KMS-11 (cell line): ENCODE measurements at regions not wholly inside any gene's neighbourhood (a gene's known extent, or its start where the extent isn't known, plus 50 kb on each side); places are given as distances from the start of the nearest gene placed in this dataset.

Source experiments
- H2AFZ ChIP-seq: fragments of 200-600 bp; sonication (generic); 2 replicates; pipeline ENCODE4 v1.6.1; 2016; ENCODE audit warnings: antibody characterized with exemption, mixed run types, low read depth
- H3K27ac ChIP-seq: fragments of 200-600 bp; sonication (generic); 2 replicates; pipeline ENCODE4 v1.6.1; 2016; ENCODE audit warnings: mild to moderate bottlenecking, mixed run types
- H3K27me3 ChIP-seq: fragments of 200-600 bp; sonication (generic); 2 replicates; pipeline ENCODE4 v1.6.1; 2017; ENCODE audit warnings: mild to moderate bottlenecking, low read depth, mixed run types, moderate library complexity; ENCODE audit not compliant: insufficient read depth
- H3K36me3 ChIP-seq: fragments of 200-600 bp; sonication (generic); 2 replicates; pipeline ENCODE4 v1.6.1; 2017; ENCODE audit warnings: mild to moderate bottlenecking, mixed run types; ENCODE audit not compliant: insufficient read depth
- H3K4me1 ChIP-seq: fragments of 200-600 bp; sonication (generic); 2 replicates; pipeline ENCODE4 v1.6.1; 2016; ENCODE audit warnings: mild to moderate bottlenecking, low read depth, mixed run types; ENCODE audit not compliant: poor library complexity, severe bottlenecking
- H3K4me2 ChIP-seq: fragments of 200-600 bp; sonication (generic); 2 replicates; pipeline ENCODE4 v1.7.0; 2016; ENCODE audit warnings: mild to moderate bottlenecking, mixed run types
- H3K4me3 ChIP-seq: fragments of 200-600 bp; sonication (generic); IDR thresholded peaks from 2 replicates; pipeline ENCODE4 v1.6.1; 2017; ENCODE audit warnings: low read depth, low read length, mixed read lengths; ENCODE audit not compliant: insufficient read depth
- H3K79me2 ChIP-seq: fragments of 200-600 bp; sonication (generic); 2 replicates; pipeline ENCODE4 v1.6.1; 2016; ENCODE audit warnings: low read depth, mixed run types; ENCODE audit not compliant: insufficient read depth
- H3K9ac ChIP-seq: fragments of 200-600 bp; sonication (generic); 2 replicates; pipeline ENCODE4 v1.6.1; 2016; ENCODE audit warnings: mild to moderate bottlenecking, mixed run types
- H4K20me1 ChIP-seq: fragments of 200-600 bp; sonication (generic); 2 replicates; pipeline ENCODE4 v1.6.1; 2016; ENCODE audit warnings: mild to moderate bottlenecking, mixed run types; ENCODE audit not compliant: insufficient read depth
- TF ChIP-seq, protein P1 (sequence below): fragments of 200-600 bp; sonication (generic); conservative IDR thresholded peaks from 2 replicates; pipeline ENCODE4 v1.6.1; 2017; ENCODE audit warnings: low read depth, mild to moderate bottlenecking, antibody characterized with exemption, low read length, moderate library complexity, mixed read lengths

DNA sequence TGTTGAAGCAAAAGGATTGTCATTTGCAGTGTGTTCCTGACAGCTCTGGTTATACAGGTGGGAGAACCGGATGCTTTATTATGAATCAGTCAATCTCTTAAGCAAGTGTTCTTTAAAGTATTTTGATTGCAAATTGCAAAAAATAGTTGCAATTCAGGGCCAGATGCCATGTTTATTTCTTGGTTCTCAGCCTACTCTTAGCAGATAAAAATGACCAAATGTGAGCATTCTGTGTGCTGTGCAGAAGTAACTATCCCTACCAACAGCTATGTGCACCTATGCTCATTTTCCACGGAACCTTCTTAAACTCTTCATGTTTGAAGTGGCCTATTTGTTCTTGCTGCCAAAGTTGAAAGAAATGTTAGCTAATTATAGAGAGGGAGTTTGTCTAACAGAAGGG, 262.3 kb upstream of the RASGRP1 start:
- H3K27ac ChIP-seq = no peak overlapping the region
- no peaks in the 10 kb centered on the region; the same call in 1 of the 2 replicates for H3K36me3 ChIP-seq

DNA sequence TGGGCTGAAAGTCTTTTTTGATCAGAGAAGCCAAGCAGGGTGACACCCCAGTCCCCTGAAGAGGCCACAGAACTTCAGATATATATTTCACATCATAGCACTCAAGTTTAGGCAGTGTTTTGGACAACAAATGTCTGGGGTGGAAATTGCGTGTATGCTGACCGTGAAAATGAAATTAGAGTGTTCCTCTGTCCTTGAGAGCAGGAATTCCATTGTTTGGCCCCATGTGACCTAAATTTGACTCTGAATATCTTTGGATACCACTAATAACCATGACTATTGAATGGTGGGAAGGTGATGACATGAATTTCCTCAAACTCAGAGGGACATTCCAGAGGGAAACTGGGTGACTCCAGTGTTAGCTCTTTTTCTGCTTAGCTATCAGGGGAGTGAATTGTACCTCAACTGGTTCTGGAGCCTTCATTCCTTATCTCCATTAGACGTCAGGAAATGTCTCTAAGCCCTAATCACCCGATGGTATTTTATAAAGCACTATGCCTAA, 263.5 kb upstream of the RASGRP1 start:
- Histone ChIP-seq H3K4me1 (no peaks in the 10 kb centered on the region), H2AFZ (no peak overlapping the region), H3K4me3 (no peak overlapping the region), H3K27ac (no peak overlapping the region), H3K27me3 (no peaks in the 10 kb centered on the region), H3K36me3 (no peaks in the 10 kb centered on the region; the same call in 1 of the 2 replicates), H4K20me1 (no peaks in the 10 kb centered on the region), H3K4me2 (no peak overlapping the region), H3K9ac (no peak overlapping the region), H3K79me2 (no peaks in the 10 kb centered on the region)
- TF ChIP-seq, protein P1, sequence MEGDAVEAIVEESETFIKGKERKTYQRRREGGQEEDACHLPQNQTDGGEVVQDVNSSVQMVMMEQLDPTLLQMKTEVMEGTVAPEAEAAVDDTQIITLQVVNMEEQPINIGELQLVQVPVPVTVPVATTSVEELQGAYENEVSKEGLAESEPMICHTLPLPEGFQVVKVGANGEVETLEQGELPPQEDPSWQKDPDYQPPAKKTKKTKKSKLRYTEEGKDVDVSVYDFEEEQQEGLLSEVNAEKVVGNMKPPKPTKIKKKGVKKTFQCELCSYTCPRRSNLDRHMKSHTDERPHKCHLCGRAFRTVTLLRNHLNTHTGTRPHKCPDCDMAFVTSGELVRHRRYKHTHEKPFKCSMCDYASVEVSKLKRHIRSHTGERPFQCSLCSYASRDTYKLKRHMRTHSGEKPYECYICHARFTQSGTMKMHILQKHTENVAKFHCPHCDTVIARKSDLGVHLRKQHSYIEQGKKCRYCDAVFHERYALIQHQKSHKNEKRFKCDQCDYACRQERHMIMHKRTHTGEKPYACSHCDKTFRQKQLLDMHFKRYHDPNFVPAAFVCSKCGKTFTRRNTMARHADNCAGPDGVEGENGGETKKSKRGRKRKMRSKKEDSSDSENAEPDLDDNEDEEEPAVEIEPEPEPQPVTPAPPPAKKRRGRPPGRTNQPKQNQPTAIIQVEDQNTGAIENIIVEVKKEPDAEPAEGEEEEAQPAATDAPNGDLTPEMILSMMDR = no peak

More for the DNA sequence above, 262.3 kb upstream of the RASGRP1 start:
- TF ChIP-seq, protein P1 = no peak
- H2AFZ ChIP-seq = no peak overlapping the region
- H3K4me1 ChIP-seq = no peaks in the 10 kb centered on the region
- H3K4me2 ChIP-seq = no peak overlapping the region
- H3K9ac ChIP-seq = no peak overlapping the region
- H4K20me1 ChIP-seq = no peaks in the 10 kb centered on the region
- H3K79me2 ChIP-seq = no peaks in the 10 kb centered on the region
- H3K4me3 ChIP-seq = no peak overlapping the region
- H3K27me3 ChIP-seq = no peaks in the 10 kb centered on the region

DNA sequence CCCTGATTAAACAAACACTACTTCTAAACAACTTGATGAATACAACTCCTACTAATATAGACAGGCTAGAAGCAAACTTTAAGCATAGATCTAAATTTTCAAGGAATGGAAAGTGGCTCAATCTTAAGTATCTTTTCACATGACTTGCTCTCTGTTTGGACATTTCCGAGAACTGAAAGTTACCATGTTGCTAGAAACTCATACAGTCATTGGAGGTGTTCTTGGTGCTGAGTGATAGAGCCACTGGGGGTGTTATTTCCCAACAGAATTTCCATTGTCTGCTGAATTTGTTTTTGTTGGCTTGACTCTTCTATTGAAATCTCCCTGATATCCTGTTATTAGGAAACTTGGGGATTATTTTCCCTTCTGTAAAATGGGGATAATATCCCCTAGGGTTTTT, 264.5 kb upstream of the RASGRP1 start:
- H2AFZ ChIP-seq = no peak overlapping the region

DNA sequence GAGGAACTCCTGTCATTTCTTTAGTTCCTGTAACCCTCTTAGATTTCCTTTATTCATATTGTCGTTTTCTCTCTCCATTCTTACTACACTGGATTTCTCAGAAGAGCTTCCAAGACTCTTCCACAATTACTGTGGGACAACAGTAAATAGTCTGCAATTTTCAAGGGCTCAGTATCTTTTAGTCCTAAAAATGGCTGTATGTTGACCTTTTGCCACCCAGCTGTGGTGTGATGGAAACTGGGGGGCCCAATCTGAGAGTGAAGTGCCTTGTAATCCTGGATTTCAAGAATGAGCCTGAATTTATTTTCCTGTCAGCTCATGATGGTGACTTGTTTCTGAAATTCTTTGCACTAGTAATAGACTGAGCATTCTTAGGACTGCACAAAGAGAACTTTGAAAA, 277.6 kb upstream of the RASGRP1 start:
- H3K4me2 ChIP-seq = no peak overlapping the region
- TF ChIP-seq, protein P1 = no peak
- H4K20me1 ChIP-seq = no peaks in the 10 kb centered on the region
- no peaks in the 10 kb centered on the region for H3K36me3 ChIP-seq
- no peaks in the 10 kb centered on the region for H3K27me3 ChIP-seq
- no peak overlapping the region for H2AFZ ChIP-seq
- no peak overlapping the region for H3K27ac ChIP-seq
- no peaks in the 10 kb centered on the region for H3K79me2 ChIP-seq
- H3K4me3 ChIP-seq = no peak overlapping the region
- no peaks in the 10 kb centered on the region for H3K4me1 ChIP-seq
- no peak overlapping the region for H3K9ac ChIP-seq

More for the DNA sequence above, 264.5 kb upstream of the RASGRP1 start:
- H3K4me3 ChIP-seq = no peak overlapping the region
- TF ChIP-seq, protein P1 = no peak
- H3K27me3 ChIP-seq = no peaks in the 10 kb centered on the region
- H3K27ac ChIP-seq = no peak overlapping the region
- no peaks in the 10 kb centered on the region for H3K79me2 ChIP-seq
- no peaks in the 10 kb centered on the region for H4K20me1 ChIP-seq
- H3K36me3 ChIP-seq = no peaks in the 10 kb centered on the region; the same call in 1 of the 2 replicates
- H3K9ac ChIP-seq = no peak overlapping the region
- no peak overlapping the region for H3K4me2 ChIP-seq
- no peaks in the 10 kb centered on the region for H3K4me1 ChIP-seq
